ENCODE measurements at regions not wholly inside any gene's neighbourhood (a gene's known extent, or its start where the extent isn't known, plus 50 kb on each side); places are given as distances from the start of the nearest gene placed in this dataset.

GRCh38 chr14:29176876-29177275 lies 410.3 kb downstream of the FOXG1 start:
- TF ChIP-seq ZFP3 (CRISPR knock-in tag; IDR thresholded peaks at IDR 0.05) (no peak), ARNTL (CRISPR knock-in tag; IDR thresholded peaks at IDR 0.05; ENCODE audit: borderline replicate concordance, low read depth) (no peak), ZC3H10 (CRISPR knock-in tag; IDR thresholded peaks at IDR 0.05) (no peak), ZFP30 (CRISPR knock-in tag; IDR thresholded peaks at IDR 0.05) (no peak), ZNF70 (CRISPR knock-in tag; IDR thresholded peaks at IDR 0.05) (no peak), CSDC2 (CRISPR knock-in tag; IDR thresholded peaks at IDR 0.05) (no peak), ISL1 (CRISPR knock-in tag; IDR thresholded peaks at IDR 0.05) (no peak), TCF4 (CRISPR knock-in tag; IDR thresholded peaks at IDR 0.05; ENCODE audit: borderline replicate concordance) (no peak), TOX (CRISPR knock-in tag; IDR thresholded peaks at IDR 0.05; ENCODE audit: borderline replicate concordance) (no peak), PATZ1 (CRISPR knock-in tag; IDR thresholded peaks at IDR 0.05; ENCODE audit: borderline replicate concordance) (no peak), BACH2 (CRISPR knock-in tag; IDR thresholded peaks at IDR 0.05; ENCODE audit: borderline replicate concordance) (no peak)
- TF ChIP-seq, protein P1, sequence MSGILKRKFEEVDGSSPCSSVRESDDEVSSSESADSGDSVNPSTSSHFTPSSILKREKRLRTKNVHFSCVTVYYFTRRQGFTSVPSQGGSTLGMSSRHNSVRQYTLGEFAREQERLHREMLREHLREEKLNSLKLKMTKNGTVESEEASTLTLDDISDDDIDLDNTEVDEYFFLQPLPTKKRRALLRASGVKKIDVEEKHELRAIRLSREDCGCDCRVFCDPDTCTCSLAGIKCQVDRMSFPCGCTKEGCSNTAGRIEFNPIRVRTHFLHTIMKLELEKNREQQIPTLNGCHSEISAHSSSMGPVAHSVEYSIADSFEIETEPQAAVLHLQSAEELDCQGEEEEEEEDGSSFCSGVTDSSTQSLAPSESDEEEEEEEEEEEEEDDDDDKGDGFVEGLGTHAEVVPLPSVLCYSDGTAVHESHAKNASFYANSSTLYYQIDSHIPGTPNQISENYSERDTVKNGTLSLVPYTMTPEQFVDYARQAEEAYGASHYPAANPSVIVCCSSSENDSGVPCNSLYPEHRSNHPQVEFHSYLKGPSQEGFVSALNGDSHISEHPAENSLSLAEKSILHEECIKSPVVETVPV (CRISPR knock-in tag; IDR thresholded peaks at IDR 0.05), result no peak
- TF ChIP-seq, protein P2, sequence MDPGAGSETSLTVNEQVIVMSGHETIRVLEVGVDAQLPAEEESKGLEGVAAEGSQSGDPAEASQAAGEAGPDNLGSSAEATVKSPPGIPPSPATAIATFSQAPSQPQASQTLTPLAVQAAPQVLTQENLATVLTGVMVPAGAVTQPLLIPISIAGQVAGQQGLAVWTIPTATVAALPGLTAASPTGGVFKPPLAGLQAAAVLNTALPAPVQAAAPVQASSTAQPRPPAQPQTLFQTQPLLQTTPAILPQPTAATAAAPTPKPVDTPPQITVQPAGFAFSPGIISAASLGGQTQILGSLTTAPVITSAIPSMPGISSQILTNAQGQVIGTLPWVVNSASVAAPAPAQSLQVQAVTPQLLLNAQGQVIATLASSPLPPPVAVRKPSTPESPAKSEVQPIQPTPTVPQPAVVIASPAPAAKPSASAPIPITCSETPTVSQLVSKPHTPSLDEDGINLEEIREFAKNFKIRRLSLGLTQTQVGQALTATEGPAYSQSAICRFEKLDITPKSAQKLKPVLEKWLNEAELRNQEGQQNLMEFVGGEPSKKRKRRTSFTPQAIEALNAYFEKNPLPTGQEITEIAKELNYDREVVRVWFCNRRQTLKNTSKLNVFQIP (CRISPR knock-in tag; IDR thresholded peaks at IDR 0.05; ENCODE audit: borderline replicate concordance, low read depth), result no peak
- TF ChIP-seq, protein P3, sequence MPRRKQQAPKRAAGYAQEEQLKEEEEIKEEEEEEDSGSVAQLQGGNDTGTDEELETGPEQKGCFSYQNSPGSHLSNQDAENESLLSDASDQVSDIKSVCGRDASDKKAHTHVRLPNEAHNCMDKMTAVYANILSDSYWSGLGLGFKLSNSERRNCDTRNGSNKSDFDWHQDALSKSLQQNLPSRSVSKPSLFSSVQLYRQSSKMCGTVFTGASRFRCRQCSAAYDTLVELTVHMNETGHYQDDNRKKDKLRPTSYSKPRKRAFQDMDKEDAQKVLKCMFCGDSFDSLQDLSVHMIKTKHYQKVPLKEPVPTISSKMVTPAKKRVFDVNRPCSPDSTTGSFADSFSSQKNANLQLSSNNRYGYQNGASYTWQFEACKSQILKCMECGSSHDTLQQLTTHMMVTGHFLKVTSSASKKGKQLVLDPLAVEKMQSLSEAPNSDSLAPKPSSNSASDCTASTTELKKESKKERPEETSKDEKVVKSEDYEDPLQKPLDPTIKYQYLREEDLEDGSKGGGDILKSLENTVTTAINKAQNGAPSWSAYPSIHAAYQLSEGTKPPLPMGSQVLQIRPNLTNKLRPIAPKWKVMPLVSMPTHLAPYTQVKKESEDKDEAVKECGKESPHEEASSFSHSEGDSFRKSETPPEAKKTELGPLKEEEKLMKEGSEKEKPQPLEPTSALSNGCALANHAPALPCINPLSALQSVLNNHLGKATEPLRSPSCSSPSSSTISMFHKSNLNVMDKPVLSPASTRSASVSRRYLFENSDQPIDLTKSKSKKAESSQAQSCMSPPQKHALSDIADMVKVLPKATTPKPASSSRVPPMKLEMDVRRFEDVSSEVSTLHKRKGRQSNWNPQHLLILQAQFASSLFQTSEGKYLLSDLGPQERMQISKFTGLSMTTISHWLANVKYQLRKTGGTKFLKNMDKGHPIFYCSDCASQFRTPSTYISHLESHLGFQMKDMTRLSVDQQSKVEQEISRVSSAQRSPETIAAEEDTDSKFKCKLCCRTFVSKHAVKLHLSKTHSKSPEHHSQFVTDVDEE (CRISPR knock-in tag; IDR thresholded peaks at IDR 0.05), result no peak
